Stimulated activated CD8-positive, alpha-beta memory T cell treated with anti-CD3 and anti-CD28 coated beads, Interleukin-4, amount 100 ng/mL, for 1 hour (primary cell): ENCODE measurements at regions not wholly inside any gene's neighbourhood (a gene's known extent, or its start where the extent isn't known, plus 50 kb on each side); places are given as distances from the start of the nearest gene placed in this dataset.
"Not testable (repeated sequence)": the region's sequence is repeated elsewhere in the genome, so short reads cannot be mapped to it uniquely, and the experiment has no call there.

Experiments
- DNase-seq, 2 donors: peaks; one replicate each; pipeline ENCODE4 v3.0.0-alpha.2; 2020; ENCODE audit warnings: low read depth in 2 of 2, low spot score in 1 of 2

DNA sequence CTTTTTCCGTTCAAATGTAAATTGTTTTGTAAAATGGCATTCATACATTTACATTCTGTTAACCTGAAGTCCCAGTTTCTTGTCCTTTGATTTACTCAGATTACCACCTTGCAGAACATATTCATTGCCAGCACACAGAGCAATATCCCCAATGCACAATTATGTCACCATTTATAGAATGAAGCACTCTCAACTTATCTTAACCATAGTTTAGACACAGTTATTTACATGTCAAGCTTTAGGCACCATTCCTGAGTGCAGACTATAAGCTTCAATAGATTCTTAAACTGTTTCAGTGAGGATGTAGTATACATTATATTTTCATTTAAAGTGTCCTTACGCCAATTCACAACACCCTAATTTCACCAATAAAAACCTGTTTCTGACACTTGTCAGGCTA is 1977.9 kb downstream of the SUCLG1 start:
- no peak for DNase-seq

DNA sequence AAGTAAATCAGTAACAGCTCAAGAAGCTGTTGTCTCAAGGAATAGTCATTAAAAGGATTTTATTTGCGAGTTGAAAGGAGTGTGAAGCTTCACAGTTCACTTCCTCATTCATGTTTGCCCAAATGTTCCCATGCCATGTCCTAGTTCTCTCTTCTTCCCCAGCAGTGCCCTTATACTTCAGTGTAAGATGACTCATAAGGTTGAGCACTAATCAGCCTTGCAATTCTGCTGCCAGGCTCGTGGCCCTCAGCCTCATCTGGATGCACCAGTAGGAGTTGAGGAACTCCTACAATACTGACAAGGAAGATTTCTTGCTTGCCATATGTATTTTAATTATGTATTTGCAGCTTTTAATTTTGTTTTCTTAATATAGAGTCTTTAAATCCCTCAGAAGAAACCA is 1980.4 kb downstream of the SUCLG1 start:
- no peak for DNase-seq

DNA sequence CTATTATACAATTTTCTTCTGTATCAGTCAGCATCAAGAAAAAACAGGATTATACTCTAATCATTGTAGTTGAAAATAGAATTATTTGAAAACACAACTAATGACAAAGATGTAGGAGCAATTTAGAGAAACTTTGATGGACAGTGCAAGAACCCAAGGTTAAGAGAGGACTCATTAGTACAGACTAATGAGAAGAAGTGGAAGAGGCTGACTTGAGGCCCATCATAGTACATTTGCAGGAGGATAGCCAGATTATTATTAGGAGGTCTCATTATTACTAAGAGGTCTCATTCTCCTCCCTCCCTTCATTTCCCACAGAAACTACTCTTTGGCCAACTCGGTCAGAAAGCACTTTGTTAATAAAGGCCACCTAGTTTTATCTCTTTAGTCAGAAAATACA is 1983.0 kb downstream of the SUCLG1 start:
- no peak for DNase-seq

DNA sequence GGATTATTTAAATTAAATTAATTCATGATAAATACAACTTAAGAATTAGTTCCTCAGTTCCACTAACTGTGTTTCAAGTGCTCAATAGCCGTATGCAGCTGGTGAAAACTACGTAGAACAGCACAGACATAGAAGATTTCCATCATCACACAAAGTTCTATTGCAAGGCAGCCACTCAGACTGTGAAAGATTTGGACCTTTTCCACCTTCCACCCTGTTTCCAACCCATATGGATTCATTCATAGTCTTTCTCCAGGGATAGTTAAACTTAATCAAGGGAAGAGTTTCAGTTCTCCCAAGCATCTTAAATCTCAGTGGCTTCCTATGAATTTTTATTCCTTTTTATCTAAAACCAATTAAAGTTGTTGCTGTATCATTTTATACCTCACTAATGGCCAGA is 2030.8 kb downstream of the SUCLG1 start:
- no peak for DNase-seq

DNA sequence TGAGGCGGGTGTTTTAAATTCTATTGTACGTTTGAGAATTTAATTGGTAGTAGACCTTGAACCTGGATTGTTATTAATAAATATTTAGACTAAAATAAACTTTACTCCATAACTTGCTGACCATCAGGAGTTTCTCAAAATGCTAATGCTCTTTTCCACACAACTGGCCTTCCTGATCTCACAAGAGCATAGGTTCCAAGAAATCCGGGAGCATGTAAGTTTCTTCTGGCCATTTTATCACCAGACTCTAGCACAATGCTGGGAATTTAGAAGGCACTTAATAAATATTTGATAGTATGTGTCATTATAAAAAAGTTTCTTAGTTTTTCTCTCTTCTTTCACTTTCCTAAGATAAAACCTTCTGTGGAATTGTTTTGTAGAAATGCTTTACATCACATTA is 2047.1 kb downstream of the SUCLG1 start:
- DNase-seq: no peak

DNA sequence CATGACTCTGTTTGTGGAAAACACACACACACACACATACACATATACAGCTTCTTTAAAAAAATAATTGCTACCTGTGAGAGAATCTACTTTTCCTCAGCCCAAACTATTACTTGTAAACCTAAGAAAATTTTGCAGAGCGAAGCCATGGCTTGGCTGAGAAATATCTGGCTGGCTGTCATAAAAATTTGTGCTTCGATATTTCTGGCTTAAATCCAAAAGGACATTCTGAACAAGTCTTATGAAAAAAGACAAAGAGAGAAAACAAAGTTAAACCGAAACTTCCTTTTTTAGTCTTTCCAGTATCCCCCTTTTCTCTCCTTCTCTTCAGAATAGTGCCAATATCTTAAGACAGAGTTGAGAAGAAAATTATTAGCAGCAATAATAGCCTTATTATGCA is 2048.0 kb downstream of the SUCLG1 start:
- no peak for DNase-seq

DNA sequence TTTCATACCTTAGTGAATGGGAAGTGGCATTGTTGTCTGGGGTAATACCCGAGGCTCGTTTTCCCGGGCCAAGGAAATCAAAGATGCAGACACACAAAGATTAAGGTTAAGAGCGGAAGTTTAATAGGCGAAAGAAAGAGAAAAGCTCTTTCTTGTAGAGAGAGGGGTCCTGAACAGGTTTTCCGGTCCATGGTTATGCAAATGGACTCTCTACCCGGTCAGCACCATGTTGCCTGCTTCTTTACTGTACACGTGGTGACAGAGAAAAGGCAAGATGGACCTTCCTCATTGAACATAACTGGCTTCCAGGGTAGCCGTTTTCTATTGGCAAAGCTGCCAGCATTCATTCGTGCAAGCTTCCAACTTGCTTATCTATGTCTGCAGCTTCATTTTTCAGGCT is 2063.5 kb downstream of the SUCLG1 start:
- DNase-seq: no peak

DNA sequence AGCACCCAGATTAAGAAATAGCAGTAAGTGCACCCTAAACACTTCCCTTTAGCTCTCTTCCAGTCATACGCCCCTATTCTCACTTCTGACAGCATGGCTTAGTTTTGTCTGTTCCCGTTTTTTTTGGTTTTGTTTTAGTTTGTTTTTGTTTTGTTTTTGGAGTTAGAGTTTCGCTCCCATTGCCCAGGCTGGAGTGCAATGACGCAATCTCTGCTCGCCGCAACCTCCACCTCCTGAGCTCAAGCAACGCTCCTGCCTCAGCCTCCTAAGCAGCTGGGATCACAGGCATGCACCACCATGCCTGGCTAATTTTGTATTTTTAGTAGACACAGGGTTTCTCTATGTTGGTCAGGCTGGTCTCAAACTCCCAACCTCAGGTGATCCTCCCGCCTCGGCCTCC is 2067.7 kb downstream of the SUCLG1 start:
- no peak for DNase-seq

DNA sequence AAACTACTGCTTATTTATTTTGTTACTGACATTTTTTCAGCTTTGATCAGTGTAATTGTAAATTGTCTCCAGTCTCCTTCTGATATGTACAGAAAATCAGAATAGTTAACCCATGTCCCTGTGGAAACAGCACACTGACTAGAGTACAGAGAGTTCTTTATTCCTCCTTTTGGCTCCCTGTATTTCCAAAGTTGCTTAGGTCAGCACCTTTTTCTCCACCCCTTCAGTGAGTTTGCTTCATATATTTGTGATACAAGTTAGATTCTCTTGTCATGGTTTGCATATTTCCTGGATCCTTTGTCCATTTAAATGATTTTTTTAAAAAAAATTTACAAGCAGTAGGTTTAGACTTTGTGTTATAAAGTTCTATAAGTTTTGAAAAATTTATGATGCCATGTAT is 2051.1 kb upstream of the LRRTM1 start:
- DNase-seq: no peak

DNA sequence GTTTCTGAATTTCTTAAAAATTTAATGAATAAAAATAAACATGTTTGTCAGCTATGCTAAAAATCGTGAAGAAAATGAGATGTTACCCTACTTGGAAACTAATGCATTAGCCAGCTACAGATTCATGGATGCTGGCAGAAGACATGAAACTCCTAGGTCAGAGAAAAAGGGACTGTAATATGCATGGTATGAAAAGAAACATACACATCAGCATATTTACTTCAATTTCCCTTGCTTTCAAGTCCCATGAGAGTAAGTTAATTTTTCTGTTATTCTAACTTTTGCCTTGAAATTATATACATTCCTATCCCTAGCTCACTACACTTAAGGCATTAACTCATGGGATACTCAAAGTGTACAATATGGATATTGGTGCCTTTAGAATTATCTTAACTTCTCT is 2041.4 kb upstream of the LRRTM1 start:
- DNase-seq: no peak

DNA sequence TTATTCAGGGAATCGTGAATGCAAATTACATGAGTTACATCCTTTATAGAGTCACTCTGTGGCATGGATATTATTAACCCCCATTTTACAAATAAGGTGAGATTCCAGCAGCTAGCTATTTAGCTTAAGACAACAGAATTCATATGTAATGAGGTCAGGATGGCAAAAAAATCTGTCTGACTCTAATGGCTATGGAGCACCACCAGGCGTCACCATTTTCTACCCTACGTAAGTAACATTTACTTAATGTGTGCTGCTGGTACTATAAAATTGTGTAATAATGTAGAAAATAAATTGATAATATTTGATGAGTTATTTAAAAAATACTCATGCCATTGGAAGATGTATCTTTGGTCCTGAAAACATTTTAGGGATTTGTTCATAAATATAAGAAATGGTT is 2040.1 kb upstream of the LRRTM1 start:
- DNase-seq: no peak

DNA sequence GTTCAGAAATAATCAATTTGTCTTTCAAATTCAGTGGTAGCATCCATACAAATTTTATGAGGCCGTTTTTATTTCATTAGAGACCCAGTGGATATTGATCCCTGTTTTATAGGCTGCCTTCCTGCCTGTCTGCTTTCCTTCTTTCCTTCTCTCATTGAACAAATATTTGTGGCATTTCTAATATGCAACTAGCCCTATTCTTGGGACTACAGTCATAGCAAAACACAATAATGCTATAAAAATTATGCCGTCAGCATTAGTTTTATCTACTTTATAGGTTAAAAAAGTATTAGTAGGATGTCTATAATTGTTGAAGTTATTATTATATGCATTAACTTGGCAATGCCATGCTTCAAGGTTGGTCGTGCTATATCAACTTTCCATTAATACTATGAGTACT is 2037.8 kb upstream of the LRRTM1 start:
- DNase-seq: no peak

DNA sequence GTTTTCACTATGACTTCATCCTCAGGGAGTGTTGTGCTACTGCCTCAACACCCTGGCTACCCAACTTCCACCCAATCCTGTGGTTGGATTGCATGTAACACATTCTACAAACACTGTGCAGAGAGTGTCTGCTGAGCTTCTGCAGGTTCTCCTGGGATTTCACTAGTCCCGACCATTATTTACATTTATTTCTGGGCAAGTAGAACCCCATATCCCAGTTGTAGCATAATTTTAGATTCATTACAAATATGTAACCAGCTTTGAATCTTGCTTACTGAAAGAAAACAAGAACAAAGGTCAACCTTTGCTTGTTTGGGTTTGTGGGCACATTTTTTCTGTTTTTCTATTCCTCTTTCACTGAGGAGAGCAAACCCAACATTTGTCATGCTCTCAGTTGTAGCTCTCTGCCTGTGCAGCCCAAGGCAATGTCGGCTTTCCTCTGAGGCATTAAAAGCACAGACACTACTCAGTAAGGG is 2036.1 kb upstream of the LRRTM1 start:
- DNase-seq: no peak

DNA sequence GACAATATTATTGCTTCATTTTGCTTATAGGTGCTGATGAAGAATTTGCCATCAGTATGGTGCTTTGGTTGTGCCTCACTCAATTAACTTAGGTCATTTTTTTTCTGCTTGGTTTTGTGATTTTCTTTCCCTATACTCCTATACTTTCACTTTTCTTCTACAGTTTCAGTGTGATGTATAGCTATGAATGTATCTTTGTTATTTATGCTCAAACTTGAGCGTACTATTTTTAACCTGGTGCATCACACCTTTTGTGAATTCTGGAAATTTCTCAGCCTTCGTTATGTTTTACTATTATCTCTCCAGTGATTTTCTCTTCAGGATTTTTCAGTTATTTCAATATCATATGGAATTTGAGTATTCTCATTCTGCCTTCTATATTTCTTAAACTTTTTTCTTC is 2035.3 kb upstream of the LRRTM1 start:
- DNase-seq: no peak

DNA sequence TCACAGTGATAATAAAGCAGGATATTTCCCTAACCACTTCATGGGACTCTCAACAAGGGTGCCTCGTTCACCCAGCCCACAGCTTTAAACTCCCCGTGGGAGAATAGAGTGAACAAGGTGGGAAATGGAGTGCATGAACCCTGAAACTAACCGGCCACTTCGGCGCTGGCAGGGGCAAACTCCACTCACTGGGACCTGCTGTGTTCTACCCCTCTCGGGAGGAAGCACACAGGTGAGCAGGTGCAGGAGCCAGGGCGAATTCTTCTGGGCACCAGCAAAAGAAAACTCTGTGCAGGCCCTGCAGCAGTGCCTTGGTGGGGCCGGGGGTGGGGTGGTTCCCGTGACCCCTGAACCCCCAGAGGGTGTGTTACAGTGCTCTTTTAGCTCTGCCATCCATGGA is 2029.1 kb upstream of the LRRTM1 start:
- no peak for DNase-seq

DNA sequence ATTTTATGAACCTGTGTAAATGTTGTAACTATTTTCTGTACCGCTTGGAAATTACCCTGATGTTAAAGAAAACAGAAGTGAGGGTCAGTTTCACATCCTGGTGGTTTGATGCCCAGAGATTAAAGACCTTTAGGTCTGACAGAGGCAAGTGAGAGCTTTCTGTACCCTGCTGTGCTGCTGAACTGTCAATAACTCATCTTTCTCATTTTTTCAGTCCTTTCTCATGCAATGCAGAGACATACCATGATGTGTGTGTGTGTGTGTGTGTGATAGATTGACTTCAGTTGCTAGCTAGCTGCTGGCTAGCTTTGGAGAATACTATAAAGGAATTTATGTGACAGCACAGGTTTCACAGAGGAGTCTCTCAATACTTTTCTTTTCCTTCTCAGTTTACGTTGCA is 2025.6 kb upstream of the LRRTM1 start:
- no peak for DNase-seq

DNA sequence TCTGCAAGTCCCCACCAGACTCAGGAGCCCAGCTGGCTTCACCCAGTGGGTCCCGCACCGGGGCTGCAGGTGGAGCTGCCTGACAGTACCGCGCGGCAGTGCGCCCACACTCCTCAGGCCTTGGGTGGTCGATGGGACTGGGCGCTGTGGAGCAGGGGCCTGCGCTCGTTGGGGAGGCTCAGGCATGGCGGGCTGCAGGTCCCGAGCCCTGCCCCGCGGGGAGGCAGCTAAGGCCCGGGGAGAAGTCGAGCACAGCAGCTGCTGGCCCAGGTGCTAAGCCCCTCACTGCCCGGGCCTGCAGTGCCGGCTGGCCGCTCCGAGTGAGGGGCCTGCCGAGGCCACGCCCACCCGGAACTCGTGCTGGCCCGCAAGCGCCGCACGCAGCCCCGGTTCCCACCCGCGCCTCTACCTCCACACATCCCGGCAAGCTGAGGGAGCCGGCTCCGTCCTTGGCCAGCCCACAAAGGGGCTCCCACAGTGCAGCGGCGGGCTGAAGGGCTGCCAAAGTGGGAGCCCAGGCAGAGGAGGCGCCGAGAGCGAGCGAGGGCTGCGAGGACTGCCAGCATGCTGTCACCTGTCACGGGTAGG is 2021.7 kb upstream of the LRRTM1 start:
- DNase-seq: not testable (repeated sequence)

DNA sequence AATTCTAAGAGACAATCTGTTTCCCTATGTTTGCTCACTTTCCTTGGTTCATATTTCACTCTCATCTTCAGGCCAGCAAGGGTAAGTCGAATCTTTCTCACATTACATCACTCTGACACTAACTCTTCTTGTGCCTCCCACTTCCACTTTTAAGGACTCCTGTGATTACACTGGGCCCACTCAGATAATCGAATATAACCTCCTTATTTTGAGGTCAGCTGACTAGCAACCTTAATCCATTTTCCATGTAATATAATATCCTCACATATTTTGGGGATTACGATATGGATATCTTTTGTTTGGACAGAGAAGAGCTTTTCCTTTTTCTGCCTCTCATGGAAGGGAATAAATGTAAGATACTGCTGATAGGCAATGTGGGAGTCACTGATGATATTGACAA is 2015.7 kb upstream of the LRRTM1 start:
- no peak for DNase-seq

DNA sequence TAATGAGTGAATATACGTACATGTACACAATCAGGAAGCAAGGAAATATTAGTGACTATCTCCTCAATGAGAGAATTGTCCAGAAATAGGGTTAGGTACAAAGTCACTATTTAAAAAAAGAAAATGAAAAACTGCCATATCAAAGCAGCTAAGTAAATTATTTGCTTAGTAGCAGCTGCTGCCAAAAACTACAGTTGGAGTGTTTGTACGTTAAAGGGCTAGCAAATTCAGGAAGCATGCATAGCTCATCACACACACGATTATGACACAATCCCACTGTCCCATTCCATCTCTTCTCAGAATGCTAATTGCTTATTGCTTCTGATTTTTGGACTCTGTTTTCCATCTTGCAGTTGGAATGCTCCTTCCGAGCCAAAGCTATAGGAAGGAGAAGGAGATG is 2012.5 kb upstream of the LRRTM1 start:
- DNase-seq: no peak

DNA sequence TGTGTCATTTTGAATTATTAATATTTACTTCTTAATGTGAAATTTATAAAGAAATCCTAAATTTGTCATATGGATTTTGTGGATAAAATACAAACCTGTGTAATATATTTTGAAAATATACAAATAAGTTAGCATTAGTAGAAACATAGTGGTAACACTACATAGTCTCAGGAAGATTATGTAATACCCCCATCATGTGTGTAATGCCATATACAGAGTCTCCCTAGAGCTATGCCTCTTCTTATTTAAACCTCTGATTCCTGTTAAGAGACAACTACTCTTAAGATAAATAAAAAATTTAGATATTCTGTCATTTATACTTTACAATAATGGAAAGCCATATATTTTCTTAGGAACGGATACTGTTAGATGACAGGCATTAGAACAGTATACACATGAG is 2012.0 kb upstream of the LRRTM1 start:
- DNase-seq: no peak

DNA sequence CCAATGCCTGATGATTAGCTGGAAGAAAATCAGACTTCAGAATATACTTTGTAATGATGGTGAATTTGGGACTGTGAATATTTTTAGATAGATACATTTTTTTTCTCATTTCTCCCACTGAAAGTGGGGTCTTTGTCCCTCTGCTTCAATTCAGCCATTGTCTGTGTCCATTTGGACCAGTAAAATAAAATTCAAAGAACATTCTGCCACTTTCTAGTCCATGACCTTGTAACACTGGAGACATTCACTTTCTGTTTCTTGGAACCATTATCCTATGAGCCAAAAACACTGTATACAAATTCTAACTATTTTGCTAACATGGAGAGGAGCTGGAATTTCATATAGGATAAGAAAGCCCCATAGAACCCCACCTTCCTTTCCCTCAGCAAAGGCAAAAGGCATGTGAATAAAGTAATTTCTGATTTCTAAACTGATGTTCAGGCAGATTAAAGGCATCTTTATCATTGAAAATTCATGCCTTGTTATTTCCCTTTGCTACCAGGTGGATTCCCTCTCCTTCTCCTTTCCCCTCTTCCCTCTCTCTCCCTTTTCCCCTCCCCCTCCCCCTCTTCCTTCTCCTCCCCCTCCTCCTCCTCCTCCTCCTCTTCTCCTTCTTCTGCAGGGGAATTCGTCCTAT is 2010.4 kb upstream of the LRRTM1 start:
- no peak for DNase-seq

DNA sequence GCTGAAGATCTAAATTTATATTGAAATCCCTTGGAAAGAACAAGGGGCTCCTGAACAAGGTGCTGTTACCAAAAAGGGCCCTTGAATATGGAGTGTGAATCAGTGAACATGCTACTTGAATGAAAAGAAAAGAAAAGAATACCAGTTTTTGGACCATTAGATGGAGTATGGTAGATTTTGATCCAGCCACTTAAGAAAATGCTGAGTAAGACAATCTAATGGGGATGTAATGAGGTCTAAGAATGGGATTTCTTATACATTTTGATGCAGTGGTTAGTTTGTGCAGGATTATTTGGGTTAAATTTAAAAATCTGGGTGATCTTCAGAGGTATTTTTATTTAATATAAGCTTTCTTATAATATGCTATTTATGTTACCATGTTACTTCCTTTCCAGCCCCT is 2003.0 kb upstream of the LRRTM1 start:
- no peak for DNase-seq

DNA sequence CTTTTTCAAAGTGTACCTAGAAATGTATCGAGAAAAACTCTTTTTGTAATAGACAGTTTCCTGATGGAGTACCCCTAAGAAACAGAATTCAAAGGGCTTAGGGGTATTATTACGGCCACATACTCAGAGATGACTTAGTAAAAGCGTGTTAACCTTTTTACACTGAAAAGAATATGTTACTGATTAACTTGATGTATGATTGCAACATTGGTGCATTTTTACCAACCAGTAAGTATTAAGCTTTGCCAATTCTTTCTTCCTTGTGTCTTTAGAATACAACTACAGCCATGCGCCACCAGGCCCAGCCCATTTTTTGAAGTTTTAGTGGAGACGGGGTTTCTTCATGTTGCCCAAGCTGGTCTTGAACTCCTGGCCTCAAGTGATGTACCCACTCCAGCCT is 1997.0 kb upstream of the LRRTM1 start:
- no peak for DNase-seq
